DOHH2 (cell line): ENCODE measurements at regions not wholly inside any gene's neighbourhood (a gene's known extent, or its start where the extent isn't known, plus 50 kb on each side); places are given as distances from the start of the nearest gene placed in this dataset.

Source experiments
- CTCF ChIP-seq: fragments of 200-600 bp; sonication (generic); IDR thresholded peaks from one replicate; pipeline ENCODE4 v1.5.1; 2014; ENCODE audit warnings: antibody characterized with exemption, mild to moderate bottlenecking, low read depth, low read length; ENCODE audit not compliant: poor library complexity, severe bottlenecking
- EZH2phosphoT487 ChIP-seq: fragments of 200-600 bp; sonication (generic); IDR thresholded peaks from 2 replicates; pipeline ENCODE4 v1.6.1; 2017; ENCODE audit warnings: borderline replicate concordance, mild to moderate bottlenecking, antibody characterized with exemption, low read length, moderate library complexity, mixed read lengths

- TF ChIP-seq CTCF (no peak), EZH2phosphoT487 (no peak)
Observed at GRCh38 chr4:59762344-59762743, 1437.8 kb upstream of the ADGRL3 start.
